ENCODE measurements at regions not wholly inside any gene's neighbourhood (a gene's known extent, or its start where the extent isn't known, plus 50 kb on each side); places are given as distances from the start of the nearest gene placed in this dataset.
"Not testable (repeated sequence)": the region's sequence is repeated elsewhere in the genome, so short reads cannot be mapped to it uniquely, and the experiment has no call there.

- H3K27me3 ChIP-seq, result no peaks in the 10 kb centered on the region
- no peaks in the 10 kb centered on the region for H3K9me3 ChIP-seq
- no peaks in the 10 kb centered on the region for H3K4me1 ChIP-seq
- no peak overlapping the region for H3K4me3 ChIP-seq
- intact Hi-C loops (cut with DNase I), result no loop called here
- no peak overlapping the region for H3K27ac ChIP-seq (replicated peaks in 1 of 4)
- no peak for DNase-seq (ENCODE audit: extremely low spot score)
- 68% methylated on average over 3 of the region's 3 CpGs for WGBS
- no peak for TF ChIP-seq POLR2AphosphoS5 (IDR thresholded peaks at IDR 0.05)
- TF ChIP-seq POLR2A (IDR thresholded peaks at IDR 0.05; ENCODE audit: low read depth), result no peak
- no peak for TF ChIP-seq CTCF (IDR thresholded peaks at IDR 0.05)
- no peak for TF ChIP-seq EP300 (IDR thresholded peaks at IDR 0.05)
- no peaks in the 10 kb centered on the region for H3K36me3 ChIP-seq
Measured at GRCh38 chr4:66736606-66737005, 808.7 kb downstream of the CENPC start.

- no peak overlapping the region for H3K4me3 ChIP-seq
- H3K27me3 ChIP-seq, result no peaks in the 10 kb centered on the region
- H3K27ac ChIP-seq (replicated peaks in 1 of 4), result no peak overlapping the region
- no peak for DNase-seq (ENCODE audit: extremely low spot score)
- intact Hi-C loops (cut with DNase I), result no loop called here
- H3K9me3 ChIP-seq, result no peaks in the 10 kb centered on the region
- no peak for TF ChIP-seq EP300 (IDR thresholded peaks at IDR 0.05)
- no peak for TF ChIP-seq CTCF (IDR thresholded peaks at IDR 0.05)
- no peak for TF ChIP-seq POLR2AphosphoS5 (IDR thresholded peaks at IDR 0.05)
- no peak for TF ChIP-seq POLR2A (IDR thresholded peaks at IDR 0.05; ENCODE audit: low read depth)
- no peaks in the 10 kb centered on the region for H3K4me1 ChIP-seq
- WGBS, result 52% methylated on average over 2 of the region's 2 CpGs
- H3K36me3 ChIP-seq, result no peaks in the 10 kb centered on the region
Measured at GRCh38 chr4:66728280-66728679, 817.0 kb downstream of the CENPC start.

- H3K27ac ChIP-seq (replicated peaks in 1 of 4); H3K36me3 ChIP-seq; H3K27me3 ChIP-seq; H3K4me1 ChIP-seq; H3K4me3 ChIP-seq; DNase-seq (ENCODE audit: extremely low spot score); H3K9me3 ChIP-seq; intact Hi-C loops (cut with DNase I): not testable (repeated sequence)
- WGBS, result 96% methylated on average over 23 of the region's 30 CpGs
Measured at GRCh38 chr4:66712301-66712921, 832.9 kb downstream of the CENPC start.

GRCh38 chr4:66704243-66704642 lies 841.1 kb downstream of the CENPC start:
- intact Hi-C loops (cut with DNase I), result no loop called here
- H3K4me1 ChIP-seq, result no peaks in the 10 kb centered on the region
- no peaks in the 10 kb centered on the region for H3K36me3 ChIP-seq
- no peak overlapping the region for H3K4me3 ChIP-seq
- H3K9me3 ChIP-seq, result no peaks in the 10 kb centered on the region
- 86% methylated on average over 2 of the region's 2 CpGs for WGBS
- DNase-seq (ENCODE audit: extremely low spot score), result no peak
- H3K27me3 ChIP-seq, result no peaks in the 10 kb centered on the region
- TF ChIP-seq POLR2AphosphoS5 (IDR thresholded peaks at IDR 0.05) (no peak), POLR2A (IDR thresholded peaks at IDR 0.05; ENCODE audit: low read depth) (no peak), CTCF (IDR thresholded peaks at IDR 0.05) (no peak), EP300 (IDR thresholded peaks at IDR 0.05) (no peak)
- no peak overlapping the region for H3K27ac ChIP-seq (replicated peaks in 1 of 4)

GRCh38 chr4:66694739-66695138 lies 850.6 kb downstream of the CENPC start:
- 77% methylated on average over 3 of the region's 3 CpGs for WGBS
- no peaks in the 10 kb centered on the region for H3K4me1 ChIP-seq
- H3K27me3 ChIP-seq, result no peaks in the 10 kb centered on the region
- no peak for DNase-seq (ENCODE audit: extremely low spot score)
- intact Hi-C loops (cut with DNase I), result no loop called here
- no peak overlapping the region for H3K4me3 ChIP-seq
- no peaks in the 10 kb centered on the region for H3K36me3 ChIP-seq
- no peak for TF ChIP-seq EP300 (IDR thresholded peaks at IDR 0.05)
- TF ChIP-seq CTCF (IDR thresholded peaks at IDR 0.05), result no peak
- TF ChIP-seq POLR2AphosphoS5 (IDR thresholded peaks at IDR 0.05), result no peak
- TF ChIP-seq POLR2A (IDR thresholded peaks at IDR 0.05; ENCODE audit: low read depth), result no peak
- peaks cover 0 to 10% (median 4%) of the 10 kb centered on the region in 4 donors for H3K9me3 ChIP-seq
- no peak overlapping the region for H3K27ac ChIP-seq (replicated peaks in 1 of 4)

All from esophagus muscularis mucosa (tissue), 4 donors.